ENCODE measurements at regions not wholly inside any gene's neighbourhood (a gene's known extent, or its start where the extent isn't known, plus 50 kb on each side); places are given as distances from the start of the nearest gene placed in this dataset.
A peak's percentile ranks its signal among the peaks of the same experiment; 100 is the strongest.

DNA sequence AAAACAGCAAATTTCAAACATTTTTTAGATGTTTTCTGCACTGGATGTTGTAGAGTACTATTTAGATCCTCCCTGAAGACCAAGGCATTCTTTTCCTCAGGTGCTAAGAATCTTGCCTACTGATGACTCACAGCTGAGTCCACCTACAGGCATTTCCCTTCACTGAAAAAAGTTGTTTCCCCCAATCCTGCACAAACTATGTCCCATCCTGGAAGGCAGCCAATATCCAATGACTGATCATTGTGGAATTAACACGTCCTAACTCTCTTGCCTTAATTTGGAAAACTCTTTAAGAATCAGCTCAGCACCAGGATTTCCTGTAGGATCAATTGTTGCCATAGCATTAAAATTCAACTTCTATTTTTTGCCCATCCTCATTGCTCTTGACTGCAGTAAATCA, 268.4 kb upstream of the IRAK1BP1 start:
- TF ChIP-seq CREB1 (IDR thresholded peaks at IDR 0.05; ENCODE audit: low read depth) (no peak), FOXM1 (IDR thresholded peaks at IDR 0.05; ENCODE audit: borderline replicate concordance, low read depth) (peak; percentile 93), CEBPB (IDR thresholded peaks at IDR 0.05) (no peak), TAF1 (IDR thresholded peaks at IDR 0.05; ENCODE audit: low read depth) (no peak), EGR1 (IDR thresholded peaks at IDR 0.05) (no peak), EP300 (IDR thresholded peaks at IDR 0.05; ENCODE audit: borderline replicate concordance) (peak; percentile 96), TEAD4 (IDR thresholded peaks at IDR 0.05) (peak; percentile 90), YY1 (IDR thresholded peaks at IDR 0.05; ENCODE audit: low read depth) (no peak), RAD21 (IDR thresholded peaks at IDR 0.05; ENCODE audit: low read depth) (0 out of 2 replicates have a peak, but pooled peaks have one; percentile 3), ZBTB7A (IDR thresholded peaks at IDR 0.05; ENCODE audit: low read depth) (no peak), TCF12 (IDR thresholded peaks at IDR 0.05; ENCODE audit: low read depth) (peak; percentile 85)
- TF ChIP-seq, protein P1, sequence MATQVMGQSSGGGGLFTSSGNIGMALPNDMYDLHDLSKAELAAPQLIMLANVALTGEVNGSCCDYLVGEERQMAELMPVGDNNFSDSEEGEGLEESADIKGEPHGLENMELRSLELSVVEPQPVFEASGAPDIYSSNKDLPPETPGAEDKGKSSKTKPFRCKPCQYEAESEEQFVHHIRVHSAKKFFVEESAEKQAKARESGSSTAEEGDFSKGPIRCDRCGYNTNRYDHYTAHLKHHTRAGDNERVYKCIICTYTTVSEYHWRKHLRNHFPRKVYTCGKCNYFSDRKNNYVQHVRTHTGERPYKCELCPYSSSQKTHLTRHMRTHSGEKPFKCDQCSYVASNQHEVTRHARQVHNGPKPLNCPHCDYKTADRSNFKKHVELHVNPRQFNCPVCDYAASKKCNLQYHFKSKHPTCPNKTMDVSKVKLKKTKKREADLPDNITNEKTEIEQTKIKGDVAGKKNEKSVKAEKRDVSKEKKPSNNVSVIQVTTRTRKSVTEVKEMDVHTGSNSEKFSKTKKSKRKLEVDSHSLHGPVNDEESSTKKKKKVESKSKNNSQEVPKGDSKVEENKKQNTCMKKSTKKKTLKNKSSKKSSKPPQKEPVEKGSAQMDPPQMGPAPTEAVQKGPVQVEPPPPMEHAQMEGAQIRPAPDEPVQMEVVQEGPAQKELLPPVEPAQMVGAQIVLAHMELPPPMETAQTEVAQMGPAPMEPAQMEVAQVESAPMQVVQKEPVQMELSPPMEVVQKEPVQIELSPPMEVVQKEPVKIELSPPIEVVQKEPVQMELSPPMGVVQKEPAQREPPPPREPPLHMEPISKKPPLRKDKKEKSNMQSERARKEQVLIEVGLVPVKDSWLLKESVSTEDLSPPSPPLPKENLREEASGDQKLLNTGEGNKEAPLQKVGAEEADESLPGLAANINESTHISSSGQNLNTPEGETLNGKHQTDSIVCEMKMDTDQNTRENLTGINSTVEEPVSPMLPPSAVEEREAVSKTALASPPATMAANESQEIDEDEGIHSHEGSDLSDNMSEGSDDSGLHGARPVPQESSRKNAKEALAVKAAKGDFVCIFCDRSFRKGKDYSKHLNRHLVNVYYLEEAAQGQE (IDR thresholded peaks at IDR 0.05; ENCODE audit: low read depth) = no peak
- TF ChIP-seq, protein P2, sequence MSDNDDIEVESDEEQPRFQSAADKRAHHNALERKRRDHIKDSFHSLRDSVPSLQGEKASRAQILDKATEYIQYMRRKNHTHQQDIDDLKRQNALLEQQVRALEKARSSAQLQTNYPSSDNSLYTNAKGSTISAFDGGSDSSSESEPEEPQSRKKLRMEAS (IDR thresholded peaks at IDR 0.05) = 0 out of 2 replicates have a peak, but pooled peaks have one; percentile 38
- TF ChIP-seq, protein P3, sequence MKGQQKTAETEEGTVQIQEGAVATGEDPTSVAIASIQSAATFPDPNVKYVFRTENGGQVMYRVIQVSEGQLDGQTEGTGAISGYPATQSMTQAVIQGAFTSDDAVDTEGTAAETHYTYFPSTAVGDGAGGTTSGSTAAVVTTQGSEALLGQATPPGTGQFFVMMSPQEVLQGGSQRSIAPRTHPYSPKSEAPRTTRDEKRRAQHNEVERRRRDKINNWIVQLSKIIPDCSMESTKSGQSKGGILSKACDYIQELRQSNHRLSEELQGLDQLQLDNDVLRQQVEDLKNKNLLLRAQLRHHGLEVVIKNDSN (IDR thresholded peaks at IDR 0.05) = no peak

Measured in Ishikawa (cell line).